Body of pancreas (tissue), 4 donors: ENCODE measurements at regions not wholly inside any gene's neighbourhood (a gene's known extent, or its start where the extent isn't known, plus 50 kb on each side); places are given as distances from the start of the nearest gene placed in this dataset.

Experiments used
- POLR2A ChIP-seq, 3 donors: fragments of 450-650 bp; IDR thresholded peaks; one replicate each; pipeline ENCODE4 v1.6.1; 2016; ENCODE audit warnings: antibody characterized with exemption in 3 of 3, mild to moderate bottlenecking in 2 of 3
- TF ChIP-seq, protein P1 (sequence below), 7 experiments: fragments of 450-650 bp in 4 of 7; fragments of 200-600 bp in 3 of 7; sonication (generic) in 3 of 7; IDR thresholded peaks; one replicate each; pipeline ENCODE4 v1.5.1; 2016 to 2019; ENCODE audit warnings: antibody characterized with exemption in 7 of 7

DNA sequence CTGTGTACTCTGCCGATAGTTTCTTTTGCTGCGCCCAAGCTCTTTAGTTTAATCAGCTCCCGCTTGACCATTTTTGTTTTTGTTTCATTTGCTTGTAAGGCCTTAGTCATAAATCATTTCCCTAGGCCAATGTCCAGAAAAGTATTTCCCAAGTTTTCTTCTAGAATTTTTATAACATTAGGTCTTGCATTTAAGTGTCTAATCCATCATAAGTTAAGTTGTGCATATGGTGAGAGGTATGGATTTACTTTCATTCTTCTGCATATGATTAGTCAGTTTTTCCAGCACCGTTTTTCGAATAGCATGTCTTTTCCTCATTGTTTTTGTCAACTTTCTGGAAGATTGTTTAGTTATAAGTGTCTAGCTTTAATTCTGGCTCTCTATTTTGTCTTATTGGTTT is 484.8 kb upstream of the CNTNAP5 start:
- TF ChIP-seq, protein P1, sequence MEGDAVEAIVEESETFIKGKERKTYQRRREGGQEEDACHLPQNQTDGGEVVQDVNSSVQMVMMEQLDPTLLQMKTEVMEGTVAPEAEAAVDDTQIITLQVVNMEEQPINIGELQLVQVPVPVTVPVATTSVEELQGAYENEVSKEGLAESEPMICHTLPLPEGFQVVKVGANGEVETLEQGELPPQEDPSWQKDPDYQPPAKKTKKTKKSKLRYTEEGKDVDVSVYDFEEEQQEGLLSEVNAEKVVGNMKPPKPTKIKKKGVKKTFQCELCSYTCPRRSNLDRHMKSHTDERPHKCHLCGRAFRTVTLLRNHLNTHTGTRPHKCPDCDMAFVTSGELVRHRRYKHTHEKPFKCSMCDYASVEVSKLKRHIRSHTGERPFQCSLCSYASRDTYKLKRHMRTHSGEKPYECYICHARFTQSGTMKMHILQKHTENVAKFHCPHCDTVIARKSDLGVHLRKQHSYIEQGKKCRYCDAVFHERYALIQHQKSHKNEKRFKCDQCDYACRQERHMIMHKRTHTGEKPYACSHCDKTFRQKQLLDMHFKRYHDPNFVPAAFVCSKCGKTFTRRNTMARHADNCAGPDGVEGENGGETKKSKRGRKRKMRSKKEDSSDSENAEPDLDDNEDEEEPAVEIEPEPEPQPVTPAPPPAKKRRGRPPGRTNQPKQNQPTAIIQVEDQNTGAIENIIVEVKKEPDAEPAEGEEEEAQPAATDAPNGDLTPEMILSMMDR (IDR thresholded peaks at IDR 0.05), result no peak
- no peak for TF ChIP-seq POLR2A (IDR thresholded peaks at IDR 0.05)
